ENCODE measurements at regions not wholly inside any gene's neighbourhood (a gene's known extent, or its start where the extent isn't known, plus 50 kb on each side); places are given as distances from the start of the nearest gene placed in this dataset.

GRCh38 chr3:113051787-113052186, 61.0 kb downstream of the GTPBP8 start:
- no peaks in the 10 kb centered on the region for H3K9me3 Mint-ChIP-seq
- no peak overlapping the region for H3K4me3 Mint-ChIP-seq
- H3K4me3 ChIP-seq (ENCODE audit: low read depth, low read length) = no peak overlapping the region
- no peaks in the 10 kb centered on the region for H3K36me3 ChIP-seq (ENCODE audit: control insufficient read depth, insufficient read depth, low read length)
- no peak overlapping the region for H3K27ac Mint-ChIP-seq
- no peaks in the 10 kb centered on the region for H3K4me1 Mint-ChIP-seq
- no peaks in the 10 kb centered on the region for H3K27me3 Mint-ChIP-seq
- peaks cover 6% of the 10 kb centered on the region for H3K4me1 ChIP-seq (ENCODE audit: control insufficient read depth, insufficient read depth, low read length, poor library complexity, severe bottlenecking)
- DNase-seq (no peak), ATAC-seq (ENCODE audit: low read depth in 2 of 2) (no peak)
- no peak overlapping the region for H3K27ac ChIP-seq (ENCODE audit: insufficient read depth, low read length, poor library complexity, severe bottlenecking)
- H3K36me3 Mint-ChIP-seq = no peaks in the 10 kb centered on the region
- no peaks in the 10 kb centered on the region for H3K9me3 ChIP-seq (ENCODE audit: control insufficient read depth in 2 of 2, low read length in 2 of 2)
- no peaks in the 10 kb centered on the region for H3K27me3 ChIP-seq (ENCODE audit: control insufficient read depth, insufficient read depth, low read length)

- Mint-ChIP-seq H3K9me3 (no peaks in the 10 kb centered on the region), H3K4me3 (no peak overlapping the region), H3K36me3 (peaks cover 6% of the 10 kb centered on the region), H3K27ac (no peak overlapping the region), H3K27me3 (no peaks in the 10 kb centered on the region), H3K4me1 (no peaks in the 10 kb centered on the region)
- ATAC-seq (ENCODE audit: low read depth in 2 of 2) (no peak), DNase-seq (no peak)
- Histone ChIP-seq H3K27ac (ENCODE audit: insufficient read depth, low read length, poor library complexity, severe bottlenecking) (no peak overlapping the region), H3K4me1 (ENCODE audit: control insufficient read depth, insufficient read depth, low read length, poor library complexity, severe bottlenecking) (peaks cover 6% of the 10 kb centered on the region), H3K4me3 (ENCODE audit: low read depth, low read length) (no peak overlapping the region), H3K9me3 (ENCODE audit: control insufficient read depth in 2 of 2, low read length in 2 of 2) (no peaks in the 10 kb centered on the region), H3K27me3 (ENCODE audit: control insufficient read depth, insufficient read depth, low read length) (no peaks in the 10 kb centered on the region), H3K36me3 (ENCODE audit: control insufficient read depth, insufficient read depth, low read length) (no peaks in the 10 kb centered on the region)
Measured at GRCh38 chr3:113053169-113053568, 62.4 kb downstream of the GTPBP8 start.

GRCh38 chr3:113054552-113054951, 63.8 kb downstream of the GTPBP8 start:
- Mint-ChIP-seq H3K27me3 (no peaks in the 10 kb centered on the region), H3K9me3 (no peaks in the 10 kb centered on the region), H3K4me1 (no peaks in the 10 kb centered on the region), H3K4me3 (no peak overlapping the region), H3K36me3 (peaks cover 6% of the 10 kb centered on the region), H3K27ac (no peak overlapping the region)
- Histone ChIP-seq H3K27ac (ENCODE audit: insufficient read depth, low read length, poor library complexity, severe bottlenecking) (no peak overlapping the region), H3K9me3 (ENCODE audit: control insufficient read depth in 2 of 2, low read length in 2 of 2) (no peaks in the 10 kb centered on the region), H3K4me1 (ENCODE audit: control insufficient read depth, insufficient read depth, low read length, poor library complexity, severe bottlenecking) (peaks cover 6% of the 10 kb centered on the region), H3K36me3 (ENCODE audit: control insufficient read depth, insufficient read depth, low read length) (no peaks in the 10 kb centered on the region), H3K4me3 (ENCODE audit: low read depth, low read length) (no peak overlapping the region), H3K27me3 (ENCODE audit: control insufficient read depth, insufficient read depth, low read length) (no peaks in the 10 kb centered on the region)
- DNase-seq (no peak), ATAC-seq (ENCODE audit: low read depth in 2 of 2) (no peak)

GRCh38 chr3:113055201-113055600, 64.4 kb downstream of the GTPBP8 start:
- H3K9me3 ChIP-seq (ENCODE audit: control insufficient read depth in 2 of 2, low read length in 2 of 2) = no peaks in the 10 kb centered on the region
- no peaks in the 10 kb centered on the region for H3K27me3 Mint-ChIP-seq
- ATAC-seq (ENCODE audit: low read depth in 2 of 2) = no peak
- H3K27me3 ChIP-seq (ENCODE audit: control insufficient read depth, insufficient read depth, low read length) = no peaks in the 10 kb centered on the region
- no peak overlapping the region for H3K4me3 Mint-ChIP-seq
- H3K4me1 ChIP-seq (ENCODE audit: control insufficient read depth, insufficient read depth, low read length, poor library complexity, severe bottlenecking) = peaks cover 6% of the 10 kb centered on the region
- no peak overlapping the region for H3K4me3 ChIP-seq (ENCODE audit: low read depth, low read length)
- H3K9me3 Mint-ChIP-seq = no peaks in the 10 kb centered on the region
- no peak for DNase-seq
- H3K4me1 Mint-ChIP-seq = no peaks in the 10 kb centered on the region
- H3K36me3 ChIP-seq (ENCODE audit: control insufficient read depth, insufficient read depth, low read length) = no peaks in the 10 kb centered on the region
- no peak overlapping the region for H3K27ac Mint-ChIP-seq
- no peak overlapping the region for H3K27ac ChIP-seq (ENCODE audit: insufficient read depth, low read length, poor library complexity, severe bottlenecking)
- H3K36me3 Mint-ChIP-seq = peaks cover 6% of the 10 kb centered on the region

GRCh38 chr3:113055961-113056360, 65.2 kb downstream of the GTPBP8 start:
- H3K4me3 Mint-ChIP-seq = no peak overlapping the region
- H3K27me3 ChIP-seq (ENCODE audit: control insufficient read depth, insufficient read depth, low read length) = no peaks in the 10 kb centered on the region
- H3K27ac ChIP-seq (ENCODE audit: insufficient read depth, low read length, poor library complexity, severe bottlenecking) = no peak overlapping the region
- H3K4me1 Mint-ChIP-seq = no peaks in the 10 kb centered on the region
- no peak overlapping the region for H3K4me3 ChIP-seq (ENCODE audit: low read depth, low read length)
- H3K9me3 Mint-ChIP-seq = no peaks in the 10 kb centered on the region
- H3K9me3 ChIP-seq (ENCODE audit: control insufficient read depth in 2 of 2, low read length in 2 of 2) = no peaks in the 10 kb centered on the region
- no peaks in the 10 kb centered on the region for H3K36me3 ChIP-seq (ENCODE audit: control insufficient read depth, insufficient read depth, low read length)
- no peak overlapping the region for H3K27ac Mint-ChIP-seq
- no peaks in the 10 kb centered on the region for H3K27me3 Mint-ChIP-seq
- peaks cover 9% of the 10 kb centered on the region for H3K36me3 Mint-ChIP-seq
- ATAC-seq (ENCODE audit: low read depth in 2 of 2) (no peak), DNase-seq (no peak)
- peaks cover 6% of the 10 kb centered on the region for H3K4me1 ChIP-seq (ENCODE audit: control insufficient read depth, insufficient read depth, low read length, poor library complexity, severe bottlenecking)

- ATAC-seq (ENCODE audit: low read depth in 2 of 2) (no peak), DNase-seq (no peak)
- no peak overlapping the region for H3K4me3 ChIP-seq (ENCODE audit: low read depth, low read length)
- no peaks in the 10 kb centered on the region for H3K27me3 ChIP-seq (ENCODE audit: control insufficient read depth, insufficient read depth, low read length)
- no peaks in the 10 kb centered on the region for H3K4me1 Mint-ChIP-seq
- no peak overlapping the region for H3K4me3 Mint-ChIP-seq
- no peaks in the 10 kb centered on the region for H3K9me3 Mint-ChIP-seq
- no peak overlapping the region for H3K27ac Mint-ChIP-seq
- H3K36me3 Mint-ChIP-seq = peaks cover 16% of the 10 kb centered on the region
- no peak overlapping the region for H3K27ac ChIP-seq (ENCODE audit: insufficient read depth, low read length, poor library complexity, severe bottlenecking)
- H3K4me1 ChIP-seq (ENCODE audit: control insufficient read depth, insufficient read depth, low read length, poor library complexity, severe bottlenecking) = no peaks in the 10 kb centered on the region
- no peaks in the 10 kb centered on the region for H3K36me3 ChIP-seq (ENCODE audit: control insufficient read depth, insufficient read depth, low read length)
- H3K27me3 Mint-ChIP-seq = no peaks in the 10 kb centered on the region
- H3K9me3 ChIP-seq (ENCODE audit: control insufficient read depth in 2 of 2, low read length in 2 of 2) = no peaks in the 10 kb centered on the region
Measured at GRCh38 chr3:113057117-113057516, 66.3 kb downstream of the GTPBP8 start.

GRCh38 chr3:113058188-113058587, 67.4 kb downstream of the GTPBP8 start:
- Histone ChIP-seq H3K4me3 (ENCODE audit: low read depth, low read length) (no peak overlapping the region), H3K9me3 (ENCODE audit: control insufficient read depth in 2 of 2, low read length in 2 of 2) (no peaks in the 10 kb centered on the region), H3K4me1 (ENCODE audit: control insufficient read depth, insufficient read depth, low read length, poor library complexity, severe bottlenecking) (no peaks in the 10 kb centered on the region), H3K27me3 (ENCODE audit: control insufficient read depth, insufficient read depth, low read length) (no peaks in the 10 kb centered on the region), H3K36me3 (ENCODE audit: control insufficient read depth, insufficient read depth, low read length) (peaks cover 5% of the 10 kb centered on the region), H3K27ac (ENCODE audit: insufficient read depth, low read length, poor library complexity, severe bottlenecking) (no peak overlapping the region)
- peaks cover 0 to 3% (median 0%) of the 10 kb centered on the region in 7 donors for H3K9me3 Mint-ChIP-seq
- H3K27me3 Mint-ChIP-seq = no peaks in the 10 kb centered on the region
- H3K4me1 Mint-ChIP-seq = no peaks in the 10 kb centered on the region
- peaks cover 26% of the 10 kb centered on the region for H3K36me3 Mint-ChIP-seq
- ATAC-seq (ENCODE audit: low read depth in 2 of 2) = no peak
- DNase-seq = no peak
- H3K4me3 Mint-ChIP-seq = no peak overlapping the region
- H3K27ac Mint-ChIP-seq = no peak overlapping the region

GRCh38 chr3:113062705-113063104, 71.9 kb downstream of the GTPBP8 start:
- Mint-ChIP-seq H3K27me3 (no peaks in the 10 kb centered on the region), H3K4me3 (no peak overlapping the region), H3K36me3 (peaks cover 45% of the 10 kb centered on the region), H3K9me3 (peaks cover 0 to 32% (median 8%) of the 10 kb centered on the region in 7 donors), H3K27ac (no peak overlapping the region), H3K4me1 (no peaks in the 10 kb centered on the region)
- Histone ChIP-seq H3K9me3 (ENCODE audit: control insufficient read depth in 2 of 2, low read length in 2 of 2) (no peaks in the 10 kb centered on the region), H3K27ac (ENCODE audit: insufficient read depth, low read length, poor library complexity, severe bottlenecking) (no peak overlapping the region), H3K36me3 (ENCODE audit: control insufficient read depth, insufficient read depth, low read length) (peaks cover 8% of the 10 kb centered on the region), H3K27me3 (ENCODE audit: control insufficient read depth, insufficient read depth, low read length) (no peaks in the 10 kb centered on the region), H3K4me3 (ENCODE audit: low read depth, low read length) (no peak overlapping the region), H3K4me1 (ENCODE audit: control insufficient read depth, insufficient read depth, low read length, poor library complexity, severe bottlenecking) (no peaks in the 10 kb centered on the region)
- DNase-seq (no peak), ATAC-seq (ENCODE audit: low read depth in 2 of 2) (no peak)

All from CD4-positive, CD25-positive, alpha-beta regulatory T cell (primary cell).